SU-DHL-6 (cell line): ENCODE measurements at regions not wholly inside any gene's neighbourhood (a gene's known extent, or its start where the extent isn't known, plus 50 kb on each side); places are given as distances from the start of the nearest gene placed in this dataset.

Experiments
- H2AFZ ChIP-seq: fragments of 200-600 bp; sonication (generic); 2 replicates; pipeline ENCODE4 v1.6.1; 2014; ENCODE audit warnings: low read depth, mild to moderate bottlenecking, moderate library complexity, mixed read lengths, antibody characterized with exemption, low read length; ENCODE audit not compliant: severe bottlenecking
- H3F3A ChIP-seq: fragments of 200-600 bp; shearing (Covaris generic); 2 replicates; pipeline ENCODE4 v1.6.0; 2016; ENCODE audit warnings: antibody characterized with exemption, mild to moderate bottlenecking; ENCODE audit not compliant: insufficient read depth
- H3K27ac ChIP-seq: fragments of 200-600 bp; sonication (generic); 2 replicates; pipeline ENCODE4 v1.5.1; 2016; ENCODE audit warnings: low read depth, mild to moderate bottlenecking, low read length, moderate library complexity, mixed read lengths
- H3K27me3 ChIP-seq: fragments of 200-600 bp; sonication (generic), shearing (Covaris generic); 2 replicates; pipeline ENCODE4 v1.6.0; 2014; ENCODE audit warnings: mild to moderate bottlenecking, low read length
- H3K36me3 ChIP-seq: fragments of 200-600 bp; sonication (generic); 2 replicates; pipeline ENCODE4 v1.6.1; 2014; ENCODE audit warnings: mild to moderate bottlenecking, low read length, mixed read lengths
- H3K4me2 ChIP-seq: fragments of 300-600, 200-600 bp; shearing (Covaris generic), sonication (generic); 2 replicates; pipeline ENCODE4 v1.6.0; 2014; ENCODE audit warnings: low read length, low read depth, mild to moderate bottlenecking; ENCODE audit not compliant: poor library complexity, severe bottlenecking
- H3K4me3 ChIP-seq: fragments of 200-600 bp; sonication (generic); 2 replicates; pipeline ENCODE4 v1.5.1; 2014; ENCODE audit warnings: antibody characterized with exemption, low read length, mild to moderate bottlenecking, mixed read lengths; ENCODE audit not compliant: insufficient read depth, poor library complexity, severe bottlenecking
- H3K79me2 ChIP-seq: fragments of 200-600 bp; sonication (generic); 2 replicates; pipeline ENCODE4 v1.6.1; 2014; ENCODE audit warnings: mild to moderate bottlenecking, low read length, moderate library complexity; ENCODE audit not compliant: insufficient read depth
- H3K9ac ChIP-seq: fragments of 200-600 bp; sonication (generic); 2 replicates; pipeline ENCODE4 v1.7.0; 2014; ENCODE audit warnings: mild to moderate bottlenecking, low read length
- H3K9me2 ChIP-seq: fragments of 200-600 bp; sonication (generic); replicated peaks from 2 replicates; pipeline ENCODE4 v1.6.1; 2014; ENCODE audit warnings: low read length; ENCODE audit not compliant: insufficient read depth
- H3K9me3 ChIP-seq: fragments of 200-600 bp; sonication (generic); 2 replicates; pipeline ENCODE4 v1.6.1; 2014; ENCODE audit warnings: low read length, mixed read lengths; ENCODE audit not compliant: insufficient read depth
- H4K20me1 ChIP-seq: fragments of 200-600 bp; sonication (generic); 2 replicates; pipeline ENCODE4 v1.6.1; 2014; ENCODE audit warnings: low read depth, mild to moderate bottlenecking, antibody characterized with exemption, low read length, moderate library complexity, mixed read lengths
- EZH2phosphoT487 ChIP-seq: fragments of 200-600 bp; sonication (generic), shearing (Covaris generic); conservative IDR thresholded peaks from 2 replicates; pipeline ENCODE4 v1.6.1; 2018; ENCODE audit warnings: mild to moderate bottlenecking, antibody characterized with exemption, low read length, moderate library complexity, mixed read lengths
- TF ChIP-seq, protein P1 (sequence below): fragments of 200-600 bp; sonication (generic); IDR thresholded peaks from one replicate; pipeline ENCODE4 v1.5.1; 2017; ENCODE audit warnings: antibody characterized with exemption, mild to moderate bottlenecking, low read length, moderate library complexity; ENCODE audit not compliant: insufficient read depth, poor library complexity, severe bottlenecking

DNA sequence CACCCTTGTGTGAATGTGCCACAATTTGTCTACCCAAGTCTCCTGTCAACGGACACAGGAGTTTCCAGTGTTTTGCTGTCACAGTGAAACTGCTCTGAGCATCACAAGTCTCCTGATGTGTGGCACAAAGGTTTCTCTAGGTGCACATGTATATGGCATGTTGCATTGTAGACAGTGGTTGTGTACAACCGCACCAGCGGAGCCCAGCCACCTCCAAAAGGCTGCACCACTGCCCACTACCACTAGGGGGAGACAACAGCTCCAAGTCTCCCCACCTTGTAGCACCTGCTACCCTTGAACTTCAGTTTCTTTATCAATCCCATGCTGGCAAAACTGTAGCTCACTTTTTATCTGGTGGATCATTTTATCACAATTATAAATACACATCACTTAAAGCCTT, 95.5 kb upstream of the ZNF469 start:
- Histone ChIP-seq H4K20me1 (no peaks in the 10 kb centered on the region), H3K9me3 (peaks cover 15% of the 10 kb centered on the region; the same call in 1 of the 2 replicates), H3F3A (no peaks in the 10 kb centered on the region), H3K36me3 (no peaks in the 10 kb centered on the region), H3K27ac (no peak overlapping the region), H3K9ac (no peak overlapping the region), H3K79me2 (no peaks in the 10 kb centered on the region), H2AFZ (no peak overlapping the region), H3K9me2 (no peaks in the 10 kb centered on the region), H3K27me3 (no peaks in the 10 kb centered on the region), H3K4me3 (no peak overlapping the region), H3K4me2 (no peak overlapping the region)
- TF ChIP-seq, protein P1, sequence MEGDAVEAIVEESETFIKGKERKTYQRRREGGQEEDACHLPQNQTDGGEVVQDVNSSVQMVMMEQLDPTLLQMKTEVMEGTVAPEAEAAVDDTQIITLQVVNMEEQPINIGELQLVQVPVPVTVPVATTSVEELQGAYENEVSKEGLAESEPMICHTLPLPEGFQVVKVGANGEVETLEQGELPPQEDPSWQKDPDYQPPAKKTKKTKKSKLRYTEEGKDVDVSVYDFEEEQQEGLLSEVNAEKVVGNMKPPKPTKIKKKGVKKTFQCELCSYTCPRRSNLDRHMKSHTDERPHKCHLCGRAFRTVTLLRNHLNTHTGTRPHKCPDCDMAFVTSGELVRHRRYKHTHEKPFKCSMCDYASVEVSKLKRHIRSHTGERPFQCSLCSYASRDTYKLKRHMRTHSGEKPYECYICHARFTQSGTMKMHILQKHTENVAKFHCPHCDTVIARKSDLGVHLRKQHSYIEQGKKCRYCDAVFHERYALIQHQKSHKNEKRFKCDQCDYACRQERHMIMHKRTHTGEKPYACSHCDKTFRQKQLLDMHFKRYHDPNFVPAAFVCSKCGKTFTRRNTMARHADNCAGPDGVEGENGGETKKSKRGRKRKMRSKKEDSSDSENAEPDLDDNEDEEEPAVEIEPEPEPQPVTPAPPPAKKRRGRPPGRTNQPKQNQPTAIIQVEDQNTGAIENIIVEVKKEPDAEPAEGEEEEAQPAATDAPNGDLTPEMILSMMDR = peak; percentile 23
- TF ChIP-seq EZH2phosphoT487 = no peak

DNA sequence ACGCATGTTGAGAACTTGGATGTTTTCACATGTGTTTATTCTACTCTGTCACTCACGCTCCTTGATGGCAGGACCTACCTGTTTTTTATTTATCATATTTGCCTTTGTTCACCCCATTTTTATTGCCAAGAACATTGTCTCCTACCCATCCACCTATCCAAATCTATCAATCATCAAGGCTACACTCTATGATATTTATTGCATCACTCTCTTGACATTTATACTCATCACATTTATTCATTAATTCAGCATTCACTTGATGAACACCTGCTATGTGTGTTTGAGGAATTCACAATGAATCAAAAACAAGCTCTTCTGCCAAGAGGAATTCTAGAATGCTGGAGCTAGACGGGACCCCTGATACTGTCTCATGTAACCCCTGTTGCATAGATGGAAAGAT, 94.5 kb upstream of the ZNF469 start:
- Histone ChIP-seq H3F3A (no peaks in the 10 kb centered on the region), H3K9me2 (no peaks in the 10 kb centered on the region), H3K9ac (no peak overlapping the region), H3K4me2 (no peak overlapping the region), H2AFZ (no peak overlapping the region), H3K9me3 (peaks cover 15% of the 10 kb centered on the region; the same call in 1 of the 2 replicates), H3K79me2 (no peaks in the 10 kb centered on the region), H4K20me1 (no peaks in the 10 kb centered on the region), H3K27me3 (no peaks in the 10 kb centered on the region), H3K36me3 (no peaks in the 10 kb centered on the region), H3K27ac (no peak overlapping the region), H3K4me3 (no peak overlapping the region)
- TF ChIP-seq, protein P1 = no peak
- TF ChIP-seq EZH2phosphoT487 = no peak

DNA sequence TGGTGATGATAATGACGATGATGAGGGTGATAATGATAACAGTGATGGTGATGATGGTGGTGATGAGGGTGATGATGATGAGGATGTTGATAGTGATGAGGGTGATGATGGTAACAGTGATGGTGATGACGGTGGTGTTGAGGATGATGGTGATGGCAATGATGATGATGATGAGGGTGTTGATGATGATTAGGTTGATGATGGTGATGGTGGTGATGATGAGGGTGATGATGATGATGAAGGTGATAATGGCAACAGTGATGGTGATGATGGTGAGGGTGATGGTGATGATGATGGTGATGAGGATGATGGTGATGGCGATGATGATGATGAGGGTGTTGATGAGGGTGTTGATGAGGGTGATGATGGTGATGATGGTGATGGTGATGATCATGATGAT, 93.8 kb upstream of the ZNF469 start:
- H3K4me2 ChIP-seq = no peak overlapping the region
- H3K27me3 ChIP-seq = no peaks in the 10 kb centered on the region
- no peaks in the 10 kb centered on the region for H3K79me2 ChIP-seq
- no peak overlapping the region for H3K9ac ChIP-seq
- no peaks in the 10 kb centered on the region for H4K20me1 ChIP-seq
- H3K9me3 ChIP-seq = peaks cover 15% of the 10 kb centered on the region; the same call in 1 of the 2 replicates
- TF ChIP-seq EZH2phosphoT487 = no peak
- TF ChIP-seq, protein P1 = no peak
- no peak overlapping the region for H3K4me3 ChIP-seq
- no peak overlapping the region for H3K27ac ChIP-seq
- H3K9me2 ChIP-seq = no peaks in the 10 kb centered on the region
- H3F3A ChIP-seq = no peaks in the 10 kb centered on the region
- H2AFZ ChIP-seq = no peak overlapping the region
- H3K36me3 ChIP-seq = no peaks in the 10 kb centered on the region
